ENCODE measurements at regions not wholly inside any gene's neighbourhood (a gene's known extent, or its start where the extent isn't known, plus 50 kb on each side); places are given as distances from the start of the nearest gene placed in this dataset.
A peak's percentile ranks its signal among the peaks of the same experiment; 100 is the strongest.
"Not testable (repeated sequence)": the region's sequence is repeated elsewhere in the genome, so short reads cannot be mapped to it uniquely, and the experiment has no call there.

GRCh38 chr1:175265091-175265490 is 72.5 kb upstream of the KIAA0040 start:
- no peak for DNase-seq

DNA sequence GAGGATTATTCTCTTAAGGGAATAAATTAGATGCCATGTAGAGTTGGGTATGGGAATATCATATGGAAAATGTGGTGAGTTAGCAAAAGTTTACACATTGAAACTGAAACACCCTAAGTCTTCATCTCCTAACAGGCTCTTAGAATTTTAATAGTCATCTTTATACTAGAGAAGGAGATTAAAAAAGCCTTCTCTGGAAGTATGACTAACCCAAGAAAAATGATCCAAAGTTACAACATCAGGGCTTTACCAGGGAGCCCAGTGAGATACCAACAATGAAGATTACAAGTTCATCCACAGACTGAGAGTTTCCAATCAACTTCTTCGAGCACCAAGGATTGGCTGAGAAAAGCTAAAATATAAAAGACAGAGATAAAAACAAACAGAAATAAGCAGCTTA is 70.0 kb upstream of the KIAA0040 start:
- no peak for DNase-seq

GRCh38 chr1:175256246-175256645 is 63.7 kb upstream of the KIAA0040 start:
- not testable (repeated sequence) for DNase-seq

DNA sequence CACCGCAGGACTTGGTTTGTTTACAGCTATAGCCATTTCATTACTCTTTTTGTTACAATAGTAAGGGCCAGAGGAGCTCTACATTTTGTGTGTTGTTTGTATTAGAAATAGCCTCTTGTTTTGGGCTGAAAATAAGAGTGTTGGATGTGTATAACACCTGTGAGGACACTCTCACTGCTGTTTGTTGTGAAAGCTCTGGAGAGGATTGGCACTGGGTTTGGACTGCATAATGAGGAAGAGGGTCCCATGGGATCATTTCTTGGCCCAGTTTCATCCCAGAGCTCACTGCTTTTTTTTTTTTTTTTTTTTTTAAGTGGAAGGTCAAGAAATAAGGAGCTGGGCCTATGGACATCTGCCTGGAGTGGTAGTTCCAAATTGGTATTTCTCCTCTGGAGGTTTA is 61.6 kb upstream of the KIAA0040 start:
- DNase-seq = peak; percentile 5

DNA sequence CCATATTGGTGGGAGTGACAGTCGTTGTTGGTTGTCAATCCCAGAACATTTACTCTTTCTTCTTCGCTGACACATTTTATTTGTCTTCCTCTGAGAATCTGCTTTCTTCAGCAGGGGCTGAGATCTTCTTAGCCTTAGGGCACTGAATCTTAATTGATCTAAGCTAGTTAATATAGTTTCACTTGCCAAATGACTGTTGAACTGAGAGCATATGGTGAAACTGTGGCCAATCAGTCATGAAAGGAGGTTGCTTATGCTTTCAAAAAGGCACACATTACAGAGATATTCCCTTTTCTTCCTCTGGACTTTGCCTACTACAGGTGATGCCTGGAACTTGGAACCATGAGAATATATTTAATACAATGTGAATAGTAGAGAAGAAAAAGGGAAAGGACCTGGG is 60.0 kb upstream of the KIAA0040 start:
- no peak for DNase-seq

- no peak for DNase-seq
Observed at GRCh38 chr1:175250027-175250426, 57.5 kb upstream of the KIAA0040 start.

- DNase-seq = not testable (repeated sequence)
Observed at GRCh38 chr1:175248036-175248435, 55.5 kb upstream of the KIAA0040 start.

DNA sequence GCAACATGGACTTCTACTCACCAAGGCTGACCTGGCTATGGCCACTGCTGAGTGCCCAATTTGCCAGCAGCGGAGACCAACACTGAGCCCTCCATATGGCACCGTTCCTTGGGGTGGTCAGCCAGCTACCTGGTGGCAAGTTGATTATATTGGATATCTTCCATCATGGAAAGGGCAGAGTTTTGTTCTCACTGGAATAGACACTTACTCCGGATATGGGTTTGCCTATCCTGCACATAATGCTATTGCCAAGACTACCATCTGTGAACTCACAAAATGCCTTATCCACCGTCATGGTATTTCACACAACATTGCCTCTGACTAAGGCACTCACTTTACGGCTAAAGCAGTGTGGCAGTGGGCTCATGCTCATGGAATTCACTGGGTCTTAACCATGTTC is 54.5 kb upstream of the KIAA0040 start:
- not testable (repeated sequence) for DNase-seq

DNA sequence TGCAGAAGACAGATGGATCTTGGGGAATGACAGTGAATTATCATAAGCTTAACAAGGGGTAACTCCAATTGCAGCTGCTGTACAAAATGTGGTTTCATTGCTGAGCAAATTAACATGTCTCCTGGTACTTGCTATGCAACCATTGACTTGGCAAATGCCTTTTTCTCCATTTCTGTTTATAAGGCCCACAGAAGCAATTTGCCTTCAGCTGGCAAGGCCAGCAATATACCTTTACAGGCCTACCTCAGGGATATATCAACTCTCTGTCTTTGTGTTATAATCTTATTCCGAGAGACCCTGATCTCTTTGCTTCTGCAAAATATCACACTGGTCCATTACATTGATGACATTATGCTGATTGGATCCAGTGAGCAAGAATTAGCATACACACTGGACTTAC is 52.7 kb upstream of the KIAA0040 start:
- DNase-seq = no peak

DNA sequence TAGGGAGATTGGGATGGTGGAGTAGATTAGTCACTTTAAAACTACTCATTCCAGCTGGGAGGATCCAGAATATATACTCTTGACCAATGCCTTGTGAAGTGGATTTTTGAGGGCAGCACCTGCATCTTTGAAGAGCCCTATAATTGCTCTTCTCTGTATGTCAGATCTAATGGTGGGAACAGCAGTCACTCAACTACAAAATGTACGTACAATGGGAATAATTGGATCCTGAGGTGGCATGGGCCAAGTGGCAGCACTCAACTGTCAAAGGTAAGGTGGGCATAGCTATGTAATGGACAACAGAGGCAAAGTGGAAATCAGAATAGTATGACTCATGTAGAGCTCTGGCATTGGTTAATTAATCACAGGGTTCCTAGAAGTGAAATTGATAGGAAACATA is 51.6 kb upstream of the KIAA0040 start:
- DNase-seq = no peak

All from NCI-H1092 (cell line).